K562 (cell line): ENCODE measurements at regions not wholly inside any gene's neighbourhood (a gene's known extent, or its start where the extent isn't known, plus 50 kb on each side); places are given as distances from the start of the nearest gene placed in this dataset.

Experiments used
- ATAC-seq: fragments of 200-7000 bp; cut with Tn5 transposase; 3 replicates; pipeline ENCODE4 v1.9.1; 2020; ENCODE audit warnings: moderate library complexity
- BruUV-seq: library from RNA; stranded (reverse); fragments of 400-500 nt; replicated peaks from 2 replicates; lab custom pipeline; 2021; lab: Mats Ljungman, UMichigan
- CTCF ChIA-PET: fragments of 300-600 bp; formaldehyde crosslinking; extraction: SDS; loops from one replicate; lab custom pipeline; 2021; ENCODE audit warnings: low intra/inter-chr PET ratio; lab: Yijun Ruan, JAX
- POLR2A ChIA-PET: fragments of 300-600, 350-650 bp; sonication (Branson Sonifier 250); formaldehyde crosslinking; extraction: SDS; loops from one replicate; lab custom pipeline; 2021; ENCODE audit warnings: antibody characterized with exemption, inconsistent platforms; lab: Yijun Ruan, JAX
- DNase-seq, 4 experiments: peaks; one replicate each; pipeline versions ENCODE4 v3.0.0 to v3.0.0-alpha.2; 2011 to 2018; ENCODE audit warnings: low spot score in 3 of 4, mixed read lengths in 3 of 4; ENCODE audit errors: extremely low read depth in 1 of 4
- FAIRE-seq: peaks from 2 replicates; lab custom pipeline; 2011; peaks lifted over from hg19 to GRCh38; lab: Jason Lieb, UNC
- H2AFZ ChIP-seq: 2 replicates; pipeline ENCODE4 v1.6.0; 2011; ENCODE audit warnings: low read depth, low read length, control low read depth, inconsistent platforms
- H3K27ac ChIP-seq: fragments of 200-600 bp; 3 replicates; pipeline ENCODE4 v1.8.0; 2011; ENCODE audit warnings: low read depth, mild to moderate bottlenecking, control low read depth, inconsistent platforms, low read length, moderate library complexity, mixed read lengths; ENCODE audit errors: extremely low read depth
- H3K27me3 ChIP-seq, 2 experiments: fragments of 300-600 bp in 1 of 2; 2 replicates in 1 of 2; 3 replicates in 1 of 2; pipeline versions ENCODE4 v1.6.0 to v1.8.0; 2011; ENCODE audit warnings: inconsistent platforms in 2 of 2, low read length in 2 of 2, mild to moderate bottlenecking in 1 of 2, mixed read lengths in 1 of 2, moderate library complexity in 1 of 2; ENCODE audit not compliant: control insufficient read depth in 2 of 2, insufficient read depth in 2 of 2
- H3K36me3 ChIP-seq: fragments of 300-600 bp; 3 replicates; pipeline ENCODE4 v1.8.0; 2011; ENCODE audit warnings: mild to moderate bottlenecking, low read length, inconsistent platforms; ENCODE audit not compliant: control insufficient read depth, insufficient read depth
- H3K4me1 ChIP-seq, 2 experiments: fragments of 200-600 bp in 1 of 2; replicated peaks in 1 of 2; 2 replicates in 1 of 2; 3 replicates in 1 of 2; pipeline versions ENCODE4 v1.5.1 to v1.8.0; 2011; ENCODE audit warnings: inconsistent platforms in 2 of 2, low read length in 2 of 2, mild to moderate bottlenecking in 1 of 2, mixed read lengths in 1 of 2, moderate library complexity in 1 of 2; ENCODE audit not compliant: control insufficient read depth in 2 of 2, insufficient read depth in 2 of 2
- H3K4me2 ChIP-seq: 2 replicates; pipeline ENCODE4 v1.6.1; 2011; ENCODE audit warnings: low read length, control low read depth, inconsistent platforms, mixed read lengths; ENCODE audit not compliant: insufficient read depth
- H3K4me3 ChIP-seq: fragments of 200-600 bp; sonication (generic), shearing (Covaris generic); 2 replicates; pipeline ENCODE4 v1.5.1; 2016; ENCODE audit warnings: control low read depth, inconsistent platforms
- H3K79me2 ChIP-seq: fragments of 200-600 bp; 3 replicates; pipeline ENCODE4 v1.8.0; 2011; ENCODE audit warnings: low read length, inconsistent platforms; ENCODE audit not compliant: control insufficient read depth, insufficient read depth
- H3K9ac ChIP-seq, 2 experiments: 2 replicates each; pipeline versions ENCODE4 v1.6.0 to v1.6.1; 2011; ENCODE audit warnings: low read depth in 2 of 2, low read length in 2 of 2, control low read depth in 1 of 2, inconsistent platforms in 1 of 2, mild to moderate bottlenecking in 1 of 2, mixed read lengths in 1 of 2; ENCODE audit not compliant: insufficient read depth in 1 of 2
- H3K9me1 ChIP-seq: one replicate; pipeline ENCODE4 v1.6.0; 2011; ENCODE audit warnings: inconsistent platforms, mild to moderate bottlenecking, low read length, moderate library complexity; ENCODE audit not compliant: control insufficient read depth, insufficient read depth
- H3K9me3 ChIP-seq: replicated peaks from 2 replicates; pipeline ENCODE4 v1.5.1; 2011; ENCODE audit warnings: low read depth, low read length, inconsistent platforms; ENCODE audit not compliant: control insufficient read depth, insufficient read depth
- H4K20me1 ChIP-seq: replicated peaks from 2 replicates; pipeline ENCODE4 v1.6.1; 2011; ENCODE audit warnings: low read length, inconsistent platforms, mixed read lengths; ENCODE audit not compliant: control insufficient read depth, insufficient read depth
- CTCF ChIP-seq, 3 experiments: IDR thresholded peaks in 2 of 3; conservative IDR thresholded peaks in 1 of 3; 2 replicates each; pipeline ENCODE4 v1.5.1; 2011 to 2012; ENCODE audit warnings: low read length in 3 of 3, mild to moderate bottlenecking in 3 of 3, control low read depth in 2 of 3, improper control_type of control experiment in 1 of 3, inconsistent platforms in 1 of 3, low read depth in 1 of 3, mixed read lengths in 1 of 3, moderate library complexity in 1 of 3; ENCODE audit not compliant: insufficient read depth in 2 of 3
- ESRRB ChIP-seq: fragments of 250-450 bp; sonication (Bioruptor Pico); IDR thresholded peaks from 2 replicates; pipeline ENCODE4 v1.5.0; 2020; ENCODE audit warnings: mild to moderate bottlenecking, moderate library complexity, borderline replicate concordance
- NR3C1 ChIP-seq: sonication (generic); formaldehyde crosslinking; IDR thresholded peaks from 2 replicates; pipeline ENCODE4 v1.8.1; 2022; ENCODE audit warnings: missing genetic modification reagents
- PTRF ChIP-seq: fragments of 450-650 bp; IDR thresholded peaks from 2 replicates; pipeline ENCODE4 v1.6.1; 2016; ENCODE audit warnings: mild to moderate bottlenecking, missing genetic modification characterization, missing compliant biosample characterization
- ZNF354B ChIP-seq: fragments of 250-450 bp; sonication (Bioruptor Pico); IDR thresholded peaks from 2 replicates; pipeline ENCODE4 v1.4.0; 2020
- ZNF696 ChIP-seq: fragments of 250-450 bp; sonication (Bioruptor Pico); conservative IDR thresholded peaks from 2 replicates; pipeline ENCODE4 v1.4.0; 2020; ENCODE audit warnings: mild to moderate bottlenecking, moderate library complexity
- ZNF717 ChIP-seq: fragments of 250-450 bp; sonication (Bioruptor Pico); IDR thresholded peaks from 2 replicates; pipeline ENCODE4 v1.5.0; 2021
- ZSCAN32 ChIP-seq: fragments of 450-650 bp; formaldehyde crosslinking; IDR thresholded peaks from 2 replicates; pipeline ENCODE4 v1.4.0; 2020; ENCODE audit warnings: mild to moderate bottlenecking, moderate library complexity
- WGBS: fragments of 100-300 bp; shearing (Covaris generic); methylation state at CpG from one replicate; pipeline ENCODE4 v1.1.6; 2016; ENCODE audit warnings: low coverage, mixed read lengths; ENCODE audit not compliant: insufficient coverage; ENCODE audit errors: missing lambda C conversion rate; 5-methylcytosine and 5-hydroxymethylcytosine counted together
- in situ Hi-C: fragments of 300-500 bp; cut with MboI; formaldehyde crosslinking; loops from 4 replicates; pipeline ENCODE4 v1.15.0; 2018; ENCODE audit warnings: inconsistent platforms, mixed read lengths
- intact Hi-C: fragments of 100-400 bp; cut with micrococcal nuclease; formaldehyde crosslinking; loops from 2 replicates; pipeline ENCODE4 v1.14.2; 2022
- TF ChIP-seq, protein P1 (sequence below): sonication (generic); formaldehyde crosslinking; IDR thresholded peaks from 2 replicates; pipeline ENCODE4 v1.8.1; 2023; ENCODE audit warnings: mild to moderate bottlenecking, missing genetic modification reagents, moderate library complexity
- TF ChIP-seq, protein P2 (sequence below): fragments of 200-600 bp; sonication (generic); IDR thresholded peaks from one replicate; pipeline ENCODE4 v1.6.1; 2012; ENCODE audit warnings: mild to moderate bottlenecking, low read depth, low read length, inconsistent platforms

DNA sequence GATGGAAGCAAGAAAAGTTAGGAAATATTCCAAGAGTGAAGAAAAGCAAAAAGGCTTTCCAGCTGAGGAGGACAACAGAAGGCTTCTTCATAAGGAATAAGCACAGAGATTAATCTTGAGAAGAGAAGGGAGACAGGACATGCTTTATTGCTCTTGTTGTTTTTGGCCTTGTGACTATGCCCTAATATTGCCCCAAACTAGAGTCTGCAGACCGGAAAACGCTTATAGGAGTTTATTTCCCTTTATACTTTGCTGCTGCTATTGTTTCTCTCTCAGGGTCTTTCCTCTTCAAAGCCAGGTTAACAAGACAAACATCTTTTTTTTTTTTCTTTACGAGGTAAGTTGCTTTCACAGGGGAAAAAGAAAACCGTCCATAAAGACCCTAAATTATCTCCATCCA, 991.4 kb downstream of the ADGRL2 start:
- Histone ChIP-seq H3K4me2 (no peak overlapping the region), H2AFZ (no peak overlapping the region), H3K9me3 (no peaks in the 10 kb centered on the region), H3K4me1 (no peaks in the 10 kb centered on the region), H3K27ac (no peak overlapping the region), H3K9me1 (no peaks in the 10 kb centered on the region), H4K20me1 (no peaks in the 10 kb centered on the region), H3K9ac (no peak overlapping the region), H3K27me3 (no peaks in the 10 kb centered on the region), H3K4me3 (no peak overlapping the region), H3K36me3 (no peaks in the 10 kb centered on the region), H3K79me2 (no peaks in the 10 kb centered on the region)
- FAIRE-seq (no peak), DNase-seq (no peak), ATAC-seq (no peak)
- CTCF ChIA-PET, result no interaction called here
- intact Hi-C loops, result no loop called here
- BruUV-seq, result no TSS peak
- WGBS, result 0% methylated on average over 4 of the region's 4 CpGs
- POLR2A ChIA-PET, result no interaction called here
- in situ Hi-C loops, result no loop called here
- no peak for TF ChIP-seq CTCF (IDR thresholded peaks at IDR 0.05 in 2 of 3, conservative IDR thresholded peaks at IDR 0.05 in 1 of 3; ENCODE audit: insufficient read depth in 2 of 3, low read depth in 1 of 3, low read length in 3 of 3)
- no peak for TF ChIP-seq ZSCAN32
- TF ChIP-seq ZNF717, result no peak
- TF ChIP-seq ZNF696 (CRISPR knock-in tag), result no peak
- TF ChIP-seq NR3C1 (CRISPR knock-in tag), result no peak
- TF ChIP-seq, protein P1, sequence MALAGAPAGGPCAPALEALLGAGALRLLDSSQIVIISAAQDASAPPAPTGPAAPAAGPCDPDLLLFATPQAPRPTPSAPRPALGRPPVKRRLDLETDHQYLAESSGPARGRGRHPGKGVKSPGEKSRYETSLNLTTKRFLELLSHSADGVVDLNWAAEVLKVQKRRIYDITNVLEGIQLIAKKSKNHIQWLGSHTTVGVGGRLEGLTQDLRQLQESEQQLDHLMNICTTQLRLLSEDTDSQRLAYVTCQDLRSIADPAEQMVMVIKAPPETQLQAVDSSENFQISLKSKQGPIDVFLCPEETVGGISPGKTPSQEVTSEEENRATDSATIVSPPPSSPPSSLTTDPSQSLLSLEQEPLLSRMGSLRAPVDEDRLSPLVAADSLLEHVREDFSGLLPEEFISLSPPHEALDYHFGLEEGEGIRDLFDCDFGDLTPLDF, result no peak
- TF ChIP-seq PTRF (tag), result no peak
- TF ChIP-seq, protein P2, sequence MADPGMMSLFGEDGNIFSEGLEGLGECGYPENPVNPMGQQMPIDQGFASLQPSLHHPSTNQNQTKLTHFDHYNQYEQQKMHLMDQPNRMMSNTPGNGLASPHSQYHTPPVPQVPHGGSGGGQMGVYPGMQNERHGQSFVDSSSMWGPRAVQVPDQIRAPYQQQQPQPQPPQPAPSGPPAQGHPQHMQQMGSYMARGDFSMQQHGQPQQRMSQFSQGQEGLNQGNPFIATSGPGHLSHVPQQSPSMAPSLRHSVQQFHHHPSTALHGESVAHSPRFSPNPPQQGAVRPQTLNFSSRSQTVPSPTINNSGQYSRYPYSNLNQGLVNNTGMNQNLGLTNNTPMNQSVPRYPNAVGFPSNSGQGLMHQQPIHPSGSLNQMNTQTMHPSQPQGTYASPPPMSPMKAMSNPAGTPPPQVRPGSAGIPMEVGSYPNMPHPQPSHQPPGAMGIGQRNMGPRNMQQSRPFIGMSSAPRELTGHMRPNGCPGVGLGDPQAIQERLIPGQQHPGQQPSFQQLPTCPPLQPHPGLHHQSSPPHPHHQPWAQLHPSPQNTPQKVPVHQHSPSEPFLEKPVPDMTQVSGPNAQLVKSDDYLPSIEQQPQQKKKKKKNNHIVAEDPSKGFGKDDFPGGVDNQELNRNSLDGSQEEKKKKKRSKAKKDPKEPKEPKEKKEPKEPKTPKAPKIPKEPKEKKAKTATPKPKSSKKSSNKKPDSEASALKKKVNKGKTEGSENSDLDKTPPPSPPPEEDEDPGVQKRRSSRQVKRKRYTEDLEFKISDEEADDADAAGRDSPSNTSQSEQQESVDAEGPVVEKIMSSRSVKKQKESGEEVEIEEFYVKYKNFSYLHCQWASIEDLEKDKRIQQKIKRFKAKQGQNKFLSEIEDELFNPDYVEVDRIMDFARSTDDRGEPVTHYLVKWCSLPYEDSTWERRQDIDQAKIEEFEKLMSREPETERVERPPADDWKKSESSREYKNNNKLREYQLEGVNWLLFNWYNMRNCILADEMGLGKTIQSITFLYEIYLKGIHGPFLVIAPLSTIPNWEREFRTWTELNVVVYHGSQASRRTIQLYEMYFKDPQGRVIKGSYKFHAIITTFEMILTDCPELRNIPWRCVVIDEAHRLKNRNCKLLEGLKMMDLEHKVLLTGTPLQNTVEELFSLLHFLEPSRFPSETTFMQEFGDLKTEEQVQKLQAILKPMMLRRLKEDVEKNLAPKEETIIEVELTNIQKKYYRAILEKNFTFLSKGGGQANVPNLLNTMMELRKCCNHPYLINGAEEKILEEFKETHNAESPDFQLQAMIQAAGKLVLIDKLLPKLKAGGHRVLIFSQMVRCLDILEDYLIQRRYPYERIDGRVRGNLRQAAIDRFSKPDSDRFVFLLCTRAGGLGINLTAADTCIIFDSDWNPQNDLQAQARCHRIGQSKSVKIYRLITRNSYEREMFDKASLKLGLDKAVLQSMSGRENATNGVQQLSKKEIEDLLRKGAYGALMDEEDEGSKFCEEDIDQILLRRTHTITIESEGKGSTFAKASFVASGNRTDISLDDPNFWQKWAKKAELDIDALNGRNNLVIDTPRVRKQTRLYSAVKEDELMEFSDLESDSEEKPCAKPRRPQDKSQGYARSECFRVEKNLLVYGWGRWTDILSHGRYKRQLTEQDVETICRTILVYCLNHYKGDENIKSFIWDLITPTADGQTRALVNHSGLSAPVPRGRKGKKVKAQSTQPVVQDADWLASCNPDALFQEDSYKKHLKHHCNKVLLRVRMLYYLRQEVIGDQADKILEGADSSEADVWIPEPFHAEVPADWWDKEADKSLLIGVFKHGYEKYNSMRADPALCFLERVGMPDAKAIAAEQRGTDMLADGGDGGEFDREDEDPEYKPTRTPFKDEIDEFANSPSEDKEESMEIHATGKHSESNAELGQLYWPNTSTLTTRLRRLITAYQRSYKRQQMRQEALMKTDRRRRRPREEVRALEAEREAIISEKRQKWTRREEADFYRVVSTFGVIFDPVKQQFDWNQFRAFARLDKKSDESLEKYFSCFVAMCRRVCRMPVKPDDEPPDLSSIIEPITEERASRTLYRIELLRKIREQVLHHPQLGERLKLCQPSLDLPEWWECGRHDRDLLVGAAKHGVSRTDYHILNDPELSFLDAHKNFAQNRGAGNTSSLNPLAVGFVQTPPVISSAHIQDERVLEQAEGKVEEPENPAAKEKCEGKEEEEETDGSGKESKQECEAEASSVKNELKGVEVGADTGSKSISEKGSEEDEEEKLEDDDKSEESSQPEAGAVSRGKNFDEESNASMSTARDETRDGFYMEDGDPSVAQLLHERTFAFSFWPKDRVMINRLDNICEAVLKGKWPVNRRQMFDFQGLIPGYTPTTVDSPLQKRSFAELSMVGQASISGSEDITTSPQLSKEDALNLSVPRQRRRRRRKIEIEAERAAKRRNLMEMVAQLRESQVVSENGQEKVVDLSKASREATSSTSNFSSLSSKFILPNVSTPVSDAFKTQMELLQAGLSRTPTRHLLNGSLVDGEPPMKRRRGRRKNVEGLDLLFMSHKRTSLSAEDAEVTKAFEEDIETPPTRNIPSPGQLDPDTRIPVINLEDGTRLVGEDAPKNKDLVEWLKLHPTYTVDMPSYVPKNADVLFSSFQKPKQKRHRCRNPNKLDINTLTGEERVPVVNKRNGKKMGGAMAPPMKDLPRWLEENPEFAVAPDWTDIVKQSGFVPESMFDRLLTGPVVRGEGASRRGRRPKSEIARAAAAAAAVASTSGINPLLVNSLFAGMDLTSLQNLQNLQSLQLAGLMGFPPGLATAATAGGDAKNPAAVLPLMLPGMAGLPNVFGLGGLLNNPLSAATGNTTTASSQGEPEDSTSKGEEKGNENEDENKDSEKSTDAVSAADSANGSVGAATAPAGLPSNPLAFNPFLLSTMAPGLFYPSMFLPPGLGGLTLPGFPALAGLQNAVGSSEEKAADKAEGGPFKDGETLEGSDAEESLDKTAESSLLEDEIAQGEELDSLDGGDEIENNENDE, result no peak
- TF ChIP-seq ESRRB (CRISPR knock-in tag), result no peak
- no peak for TF ChIP-seq ZNF354B
